ENCODE measurements at regions not wholly inside any gene's neighbourhood (a gene's known extent, or its start where the extent isn't known, plus 50 kb on each side); places are given as distances from the start of the nearest gene placed in this dataset.

- H3K4me3 Mint-ChIP-seq (ENCODE audit: unreplicated experiment) = no peak overlapping the region
- H3K4me1 Mint-ChIP-seq (ENCODE audit: unreplicated experiment) = no peaks in the 10 kb centered on the region
- DNase-seq (ENCODE audit: extremely low spot score, unreplicated experiment) = no peak
- H3K27ac Mint-ChIP-seq (ENCODE audit: unreplicated experiment) = no peak overlapping the region
- H3K36me3 Mint-ChIP-seq (ENCODE audit: unreplicated experiment) = no peaks in the 10 kb centered on the region
- peaks cover 11% of the 10 kb centered on the region for H3K9me3 Mint-ChIP-seq (ENCODE audit: unreplicated experiment)
- H3K27me3 Mint-ChIP-seq (ENCODE audit: unreplicated experiment) = no peaks in the 10 kb centered on the region
- no peak for TF ChIP-seq CTCF (IDR thresholded peaks at IDR 0.05)
These were observed 231.3 kb upstream of the SLCO3A1 start for GRCh38 chr15:91622235-91622634.

GRCh38 chr15:91622711-91623342 lies 230.7 kb upstream of the SLCO3A1 start:
- Mint-ChIP-seq H3K4me1 (ENCODE audit: unreplicated experiment) (no peaks in the 10 kb centered on the region), H3K9me3 (ENCODE audit: unreplicated experiment) (peaks cover 11% of the 10 kb centered on the region), H3K27me3 (ENCODE audit: unreplicated experiment) (no peaks in the 10 kb centered on the region), H3K36me3 (ENCODE audit: unreplicated experiment) (no peaks in the 10 kb centered on the region), H3K27ac (ENCODE audit: unreplicated experiment) (no peak overlapping the region), H3K4me3 (ENCODE audit: unreplicated experiment) (no peak overlapping the region)
- TF ChIP-seq CTCF (IDR thresholded peaks at IDR 0.05) = no peak
- DNase-seq (ENCODE audit: extremely low spot score, unreplicated experiment) = no peak

- Mint-ChIP-seq H3K4me1 (ENCODE audit: unreplicated experiment) (no peaks in the 10 kb centered on the region), H3K27me3 (ENCODE audit: unreplicated experiment) (no peaks in the 10 kb centered on the region), H3K36me3 (ENCODE audit: unreplicated experiment) (no peaks in the 10 kb centered on the region), H3K27ac (ENCODE audit: unreplicated experiment) (no peak overlapping the region), H3K4me3 (ENCODE audit: unreplicated experiment) (no peak overlapping the region), H3K9me3 (ENCODE audit: unreplicated experiment) (no peaks in the 10 kb centered on the region)
- DNase-seq (ENCODE audit: extremely low spot score, unreplicated experiment) = no peak
- no peak for TF ChIP-seq CTCF (IDR thresholded peaks at IDR 0.05)
These were observed 229.0 kb upstream of the SLCO3A1 start for GRCh38 chr15:91624353-91624968.

- Mint-ChIP-seq H3K4me1 (ENCODE audit: unreplicated experiment) (no peaks in the 10 kb centered on the region), H3K4me3 (ENCODE audit: unreplicated experiment) (no peak overlapping the region), H3K27ac (ENCODE audit: unreplicated experiment) (no peak overlapping the region)
These were observed 228.0 kb upstream of the SLCO3A1 start for GRCh38 chr15:91625506-91625905.

More at GRCh38 chr15:91625506-91625905, 228.0 kb upstream of the SLCO3A1 start:
- DNase-seq (ENCODE audit: extremely low spot score, unreplicated experiment) = no peak
- Mint-ChIP-seq H3K27me3 (ENCODE audit: unreplicated experiment) (no peaks in the 10 kb centered on the region), H3K9me3 (ENCODE audit: unreplicated experiment) (no peaks in the 10 kb centered on the region), H3K36me3 (ENCODE audit: unreplicated experiment) (no peaks in the 10 kb centered on the region)
- no peak for TF ChIP-seq CTCF (IDR thresholded peaks at IDR 0.05)
